CD4-positive, CD25-positive, alpha-beta regulatory T cell (primary cell): ENCODE measurements at regions not wholly inside any gene's neighbourhood (a gene's known extent, or its start where the extent isn't known, plus 50 kb on each side); places are given as distances from the start of the nearest gene placed in this dataset.
"Not testable (repeated sequence)": the region's sequence is repeated elsewhere in the genome, so short reads cannot be mapped to it uniquely, and the experiment has no call there.

Experiments
- ATAC-seq, 2 donors: fragments of 150-1000 bp; cut with Tn5 transposase; one replicate each; pipeline ENCODE4 v1.10.0; 2021; ENCODE audit warnings: low read depth in 2 of 2, moderate number of reproducible peaks in 2 of 2, moderate library complexity in 1 of 2
- DNase-seq, 3 donors: peaks; one replicate each; pipeline versions ENCODE4 v3.0.0 to v3.0.0-alpha.2; 2012 to 2022; ENCODE audit warnings: mixed read lengths in 1 of 3
- H3K27ac ChIP-seq: one replicate; pipeline ENCODE4 v1.7.0; 2013; ENCODE audit warnings: mild to moderate bottlenecking, low read length; ENCODE audit not compliant: insufficient read depth, poor library complexity, severe bottlenecking
- H3K27me3 ChIP-seq: one replicate; pipeline ENCODE4 v1.7.0; 2013; ENCODE audit warnings: low read length; ENCODE audit not compliant: control insufficient read depth, insufficient read depth
- H3K36me3 ChIP-seq: one replicate; pipeline ENCODE4 v1.7.0; 2013; ENCODE audit warnings: mild to moderate bottlenecking, low read length, moderate library complexity; ENCODE audit not compliant: control insufficient read depth, insufficient read depth
- H3K4me1 ChIP-seq: 2 replicates; pipeline ENCODE4 v1.7.0; 2013; ENCODE audit warnings: mild to moderate bottlenecking, low read length; ENCODE audit not compliant: insufficient read depth, control insufficient read depth, poor library complexity, severe bottlenecking
- H3K4me3 ChIP-seq: one replicate; pipeline ENCODE4 v1.7.0; 2013; ENCODE audit warnings: low read depth, mild to moderate bottlenecking, low read length, moderate library complexity
- H3K9me3 ChIP-seq, 2 experiments: 1 replicate in 1 of 2; 2 replicates in 1 of 2; pipeline ENCODE4 v1.7.0; 2013; ENCODE audit warnings: low read length in 2 of 2, mild to moderate bottlenecking in 1 of 2, moderate library complexity in 1 of 2; ENCODE audit not compliant: control insufficient read depth in 2 of 2
- H3K27ac Mint-ChIP-seq, 3 donors: one replicate each; pipeline ENCODE4 v1.8.0; 2020 to 2022; ENCODE audit warnings: mild to moderate bottlenecking in 3 of 3, mixed read lengths in 3 of 3, moderate library complexity in 2 of 3
- H3K27me3 Mint-ChIP-seq: one replicate; pipeline ENCODE4 v1.8.0; 2022; ENCODE audit warnings: mild to moderate bottlenecking, mixed read lengths
- H3K36me3 Mint-ChIP-seq: one replicate; pipeline ENCODE4 v1.8.0; 2020; ENCODE audit warnings: mixed read lengths
- H3K4me1 Mint-ChIP-seq, 4 donors: one replicate each; pipeline ENCODE4 v1.8.0; 2020 to 2022; ENCODE audit warnings: mixed read lengths in 4 of 4, mild to moderate bottlenecking in 1 of 4
- H3K4me3 Mint-ChIP-seq, 4 donors: one replicate each; pipeline ENCODE4 v1.8.0; 2020 to 2022; ENCODE audit warnings: mild to moderate bottlenecking in 4 of 4, mixed read lengths in 4 of 4, moderate library complexity in 3 of 4
- H3K9me3 Mint-ChIP-seq, 7 donors: one replicate each; pipeline ENCODE4 v1.8.0; 2020 to 2022; ENCODE audit warnings: mixed read lengths in 7 of 7, mild to moderate bottlenecking in 3 of 7, moderate library complexity in 2 of 7

DNA sequence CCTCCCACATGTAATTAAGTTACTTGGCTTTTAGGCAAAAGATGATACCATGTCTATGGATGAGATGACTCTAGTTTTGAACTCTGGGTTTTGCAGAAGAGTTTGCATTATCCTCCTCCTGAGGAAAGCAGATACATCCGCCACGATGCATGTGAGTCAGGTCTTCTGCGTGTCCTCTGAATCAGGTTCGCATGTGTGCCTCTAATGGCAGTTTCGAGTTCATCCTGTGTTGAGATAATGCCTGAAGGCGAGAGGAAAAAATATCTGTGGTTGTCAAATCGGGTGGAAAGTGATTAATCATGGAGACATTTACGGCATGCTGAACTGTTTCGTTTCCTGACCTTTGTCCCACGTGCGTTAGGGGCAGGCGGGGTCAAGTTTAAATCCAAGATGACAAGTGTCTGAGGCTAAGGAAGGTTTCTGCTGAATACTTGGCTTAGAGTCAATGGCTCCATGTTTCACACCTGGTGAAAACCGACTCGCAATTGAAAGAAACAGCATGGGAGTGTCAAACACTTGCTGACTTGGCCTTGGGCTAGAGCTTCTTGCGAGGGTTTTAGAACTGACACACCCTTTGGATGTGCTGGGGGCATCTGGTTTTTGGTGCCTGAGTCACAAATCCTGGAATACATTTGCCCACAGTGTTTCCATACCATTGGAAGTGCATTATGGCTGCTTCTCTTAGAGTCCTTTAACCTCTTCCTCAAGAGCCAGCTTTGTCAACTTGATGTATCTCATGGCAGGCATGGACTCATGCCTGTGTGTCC, 216.1 kb upstream of the PLGLB1 start:
- not testable (repeated sequence) for H3K36me3 Mint-ChIP-seq, H3K4me3 Mint-ChIP-seq, H3K27me3 ChIP-seq, H3K4me1 ChIP-seq, H3K4me3 ChIP-seq, H3K36me3 ChIP-seq, H3K27ac ChIP-seq, H3K9me3 Mint-ChIP-seq, H3K9me3 ChIP-seq, H3K4me1 Mint-ChIP-seq, DNase-seq, H3K27me3 Mint-ChIP-seq, H3K27ac Mint-ChIP-seq
- peak; percentile 35 to 40 for ATAC-seq

- not testable (repeated sequence) for H3K9me3 Mint-ChIP-seq, H3K27ac ChIP-seq, H3K9me3 ChIP-seq, H3K4me3 Mint-ChIP-seq, H3K36me3 ChIP-seq, H3K4me1 ChIP-seq, H3K36me3 Mint-ChIP-seq, H3K4me3 ChIP-seq, H3K27me3 Mint-ChIP-seq, H3K27me3 ChIP-seq, H3K4me1 Mint-ChIP-seq, H3K27ac Mint-ChIP-seq
- ATAC-seq: peak; percentile 52 to 73
- DNase-seq: peak in 1 of 3 donors; percentile 21
Observed at GRCh38 chr2:87239558-87240215, 218.0 kb upstream of the PLGLB1 start.

DNA sequence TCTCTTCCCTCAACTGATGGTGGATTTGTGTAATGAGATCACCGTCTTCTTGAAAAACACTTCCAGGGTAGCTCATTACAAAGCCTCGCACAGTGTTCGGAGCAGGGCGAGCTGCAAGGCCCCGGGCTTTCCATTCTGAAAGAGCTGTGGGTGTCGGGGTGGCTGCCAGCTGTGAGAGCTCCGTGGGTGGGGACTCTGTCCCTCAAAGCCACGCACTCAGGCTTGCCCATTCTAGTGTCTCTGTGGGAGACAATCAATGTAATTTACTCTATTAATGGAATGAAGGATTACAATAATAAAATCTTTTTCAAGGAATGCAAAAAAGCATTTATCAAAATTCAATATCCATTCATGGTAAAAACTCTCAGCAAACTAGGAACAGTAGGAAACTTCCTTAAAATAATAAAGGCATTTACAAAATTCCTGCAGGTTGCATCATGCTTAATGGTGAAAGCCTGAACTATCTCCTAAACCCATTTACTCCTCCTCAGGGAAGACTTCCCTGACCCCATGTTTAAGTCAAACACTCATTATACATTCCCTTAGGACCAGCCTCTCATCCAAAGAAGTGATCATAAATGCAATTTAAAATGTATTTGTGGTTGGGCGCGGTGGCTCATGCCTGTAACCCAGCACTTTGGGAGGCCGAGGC, 224.5 kb upstream of the PLGLB1 start:
- not testable (repeated sequence) for H3K4me3 ChIP-seq, H3K36me3 Mint-ChIP-seq, H3K9me3 ChIP-seq, H3K4me1 ChIP-seq, H3K9me3 Mint-ChIP-seq, H3K27me3 Mint-ChIP-seq, H3K4me1 Mint-ChIP-seq, H3K4me3 Mint-ChIP-seq, DNase-seq, H3K27ac ChIP-seq, H3K36me3 ChIP-seq, H3K27ac Mint-ChIP-seq, H3K27me3 ChIP-seq
- peak in 1 of 2 donors; percentile 25 for ATAC-seq

- not testable (repeated sequence) for H3K4me1 Mint-ChIP-seq, H3K27me3 Mint-ChIP-seq, H3K9me3 Mint-ChIP-seq, H3K27ac Mint-ChIP-seq, H3K4me1 ChIP-seq, H3K4me3 ChIP-seq, ATAC-seq, H3K36me3 ChIP-seq, H3K9me3 ChIP-seq, H3K36me3 Mint-ChIP-seq, H3K27ac ChIP-seq, H3K4me3 Mint-ChIP-seq, H3K27me3 ChIP-seq, DNase-seq
Observed at GRCh38 chr2:87252046-87252445, 230.4 kb upstream of the PLGLB1 start.

DNA sequence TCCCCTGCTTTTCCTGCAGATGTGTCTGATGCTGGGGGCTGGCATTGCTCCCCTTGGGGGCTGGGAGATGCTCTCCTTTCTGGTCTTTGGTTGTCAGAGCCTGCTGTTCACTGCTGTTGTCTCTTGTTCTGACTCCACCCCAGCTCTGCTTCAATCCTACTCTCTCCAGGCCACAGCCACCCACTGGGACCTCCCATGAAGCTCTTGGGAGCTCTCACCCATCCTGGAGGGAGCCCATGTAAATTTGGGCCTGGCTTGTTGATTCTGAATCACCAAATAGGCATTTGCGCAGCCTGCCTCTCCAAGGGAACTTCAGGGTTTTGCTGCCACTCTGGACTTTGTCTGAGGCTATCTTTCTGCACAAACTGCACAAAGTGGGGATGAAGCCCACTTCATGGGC, 232.9 kb upstream of the PLGLB1 start:
- not testable (repeated sequence) for H3K4me1 Mint-ChIP-seq, DNase-seq, H3K36me3 Mint-ChIP-seq, H3K4me1 ChIP-seq, H3K27me3 ChIP-seq, H3K27ac Mint-ChIP-seq, ATAC-seq, H3K27me3 Mint-ChIP-seq, H3K9me3 ChIP-seq, H3K4me3 Mint-ChIP-seq, H3K36me3 ChIP-seq, H3K4me3 ChIP-seq, H3K9me3 Mint-ChIP-seq, H3K27ac ChIP-seq

DNA sequence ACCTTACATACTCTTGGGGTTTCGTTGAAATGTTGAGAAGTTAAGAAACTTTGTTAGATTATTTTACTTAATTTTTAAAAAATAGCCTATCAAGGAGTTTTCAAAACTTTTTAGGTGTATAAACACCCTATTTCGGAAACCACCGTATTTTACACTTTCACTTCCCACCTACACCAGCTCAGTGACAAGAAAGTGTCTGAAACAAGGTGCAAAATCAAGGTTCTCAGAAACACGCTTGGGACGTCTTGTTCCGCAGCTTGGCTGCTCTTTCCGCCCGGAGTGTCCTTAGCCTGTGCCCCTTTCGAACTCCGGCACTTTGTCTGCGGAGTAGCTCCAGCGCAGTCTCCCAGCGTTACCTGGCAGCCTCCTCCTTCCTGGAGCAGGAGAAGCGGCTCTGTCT, 233.8 kb upstream of the PLGLB1 start:
- not testable (repeated sequence) for H3K36me3 Mint-ChIP-seq, H3K4me3 ChIP-seq, H3K27me3 Mint-ChIP-seq, DNase-seq, H3K9me3 Mint-ChIP-seq, H3K4me1 Mint-ChIP-seq, H3K27ac Mint-ChIP-seq, H3K27ac ChIP-seq, H3K36me3 ChIP-seq, H3K9me3 ChIP-seq, H3K27me3 ChIP-seq, H3K4me1 ChIP-seq
- ATAC-seq: peak in 1 of 2 donors; percentile 35
- peak overlapping the region in 1 of 4 donors; percentile 65 for H3K4me3 Mint-ChIP-seq

DNA sequence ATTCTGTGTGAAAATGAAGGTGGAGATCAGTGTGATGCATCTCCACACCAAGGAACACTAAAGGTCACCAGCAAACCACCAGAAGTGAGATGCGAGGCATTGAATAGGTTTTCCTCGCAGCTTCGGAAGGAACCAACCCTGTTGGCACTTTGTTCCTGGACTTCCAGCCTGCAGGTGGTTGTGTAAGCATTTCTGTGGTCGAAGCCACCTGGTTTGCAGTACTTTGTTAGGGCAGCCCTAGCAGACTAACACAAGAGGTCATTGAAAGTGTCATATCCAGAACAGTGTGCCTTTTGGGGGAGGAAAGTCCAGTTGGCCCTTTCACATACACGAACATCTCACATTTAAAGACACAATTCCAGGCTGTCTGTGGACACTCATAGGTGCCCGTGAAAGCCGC, 237.2 kb upstream of the PLGLB1 start:
- not testable (repeated sequence) for H3K4me1 Mint-ChIP-seq

GRCh38 chr2:87262184-87262702, 240.6 kb upstream of the PLGLB1 start:
- ATAC-seq, H3K27me3 ChIP-seq, H3K9me3 Mint-ChIP-seq, H3K4me3 ChIP-seq, H3K27ac Mint-ChIP-seq, H3K4me3 Mint-ChIP-seq, H3K36me3 ChIP-seq, H3K36me3 Mint-ChIP-seq, H3K27me3 Mint-ChIP-seq, DNase-seq, H3K9me3 ChIP-seq, H3K4me1 Mint-ChIP-seq, H3K27ac ChIP-seq, H3K4me1 ChIP-seq: not testable (repeated sequence)

More for the DNA sequence above, 237.2 kb upstream of the PLGLB1 start:
- not testable (repeated sequence) for H3K36me3 Mint-ChIP-seq, ATAC-seq, H3K9me3 Mint-ChIP-seq, H3K36me3 ChIP-seq, DNase-seq, H3K27me3 Mint-ChIP-seq, H3K4me3 Mint-ChIP-seq, H3K27ac Mint-ChIP-seq, H3K27ac ChIP-seq, H3K9me3 ChIP-seq, H3K4me3 ChIP-seq, H3K27me3 ChIP-seq, H3K4me1 ChIP-seq
